Right ventricle myocardium inferior (tissue), 1 donor: ENCODE measurements at regions not wholly inside any gene's neighbourhood (a gene's known extent, or its start where the extent isn't known, plus 50 kb on each side); places are given as distances from the start of the nearest gene placed in this dataset.

Source experiments
- ATAC-seq: fragments of 200-7000 bp; cut with Tn5 transposase; one replicate; pipeline ENCODE4 v1.9.1; 2020; ENCODE audit warnings: mild to moderate bottlenecking, moderate library complexity
- DNase-seq: peaks from one replicate; pipeline ENCODE4 v3.0.0; 2021; ENCODE audit errors: missing footprints
- intact Hi-C: fragments of 100-400 bp; cut with DNase I; formaldehyde crosslinking; loops from one replicate; pipeline ENCODE4 v1.11.0; 2022
- donor health status: DM: no; HTN: yes; CAD: no; lungs with severe emphysema.

DNA sequence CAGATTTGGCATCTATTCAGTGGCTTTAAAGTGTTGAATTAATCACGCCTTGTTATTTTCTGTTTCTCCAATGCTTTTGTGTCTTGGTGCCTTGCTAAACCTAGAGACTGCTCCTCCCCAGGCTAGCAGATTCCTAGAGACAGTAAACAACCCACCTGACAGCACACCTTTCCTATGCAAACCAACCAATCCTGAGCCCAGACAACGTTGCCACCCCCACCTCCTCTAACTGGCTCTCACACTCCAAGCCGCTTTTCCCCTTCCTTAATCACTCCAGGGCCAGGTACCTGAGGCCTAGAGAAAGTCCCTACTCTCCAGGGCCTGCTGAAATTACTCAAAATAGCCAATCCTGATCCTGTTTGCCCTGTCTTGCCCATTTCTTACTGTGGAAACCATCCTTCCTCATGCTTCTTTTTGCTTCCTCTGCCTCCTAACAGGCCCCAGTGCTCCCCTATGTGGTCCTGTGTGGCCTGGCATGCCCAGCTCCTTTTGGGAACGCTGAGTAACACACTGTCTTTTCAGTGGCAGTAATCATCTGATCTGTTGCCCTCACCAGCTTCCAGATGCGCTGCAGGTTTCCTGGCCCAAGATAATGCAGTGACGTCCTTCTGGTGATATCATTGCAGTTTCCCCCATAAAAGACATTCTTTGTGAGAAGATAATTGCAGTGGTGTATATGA, 53.4 kb downstream of the GAS1 start:
- ATAC-seq (no peak), DNase-seq (no peak)
- intact Hi-C loops = no loop called here

DNA sequence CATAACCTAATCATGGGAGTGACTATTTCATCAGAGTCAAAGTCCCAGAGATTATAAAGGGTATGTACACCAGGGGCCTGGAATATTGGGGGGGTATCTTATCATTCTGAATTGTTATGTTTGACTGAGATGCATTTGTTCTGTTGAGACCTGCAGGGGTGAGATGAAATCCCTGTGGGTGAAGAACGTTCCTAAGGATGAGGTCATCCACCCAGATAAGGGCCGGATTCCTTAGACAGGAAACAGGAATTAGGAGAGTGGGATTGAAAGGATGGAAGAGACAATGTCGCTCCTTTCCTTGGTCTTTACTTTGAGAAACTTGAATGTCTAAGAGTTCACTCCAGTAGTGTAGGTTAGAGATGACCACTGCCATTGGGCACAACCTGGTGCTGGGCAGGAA, 54.7 kb downstream of the GAS1 start:
- intact Hi-C loops = no loop called here
- ATAC-seq = no peak
- DNase-seq = no peak

GRCh38 chr9:86891886-86892437, 55.3 kb downstream of the GAS1 start:
- intact Hi-C loops = no loop called here
- no peak for ATAC-seq
- no peak for DNase-seq

GRCh38 chr9:86891091-86891490, 56.2 kb downstream of the GAS1 start:
- ATAC-seq = no peak
- no peak for DNase-seq
- intact Hi-C loops = no loop called here

DNA sequence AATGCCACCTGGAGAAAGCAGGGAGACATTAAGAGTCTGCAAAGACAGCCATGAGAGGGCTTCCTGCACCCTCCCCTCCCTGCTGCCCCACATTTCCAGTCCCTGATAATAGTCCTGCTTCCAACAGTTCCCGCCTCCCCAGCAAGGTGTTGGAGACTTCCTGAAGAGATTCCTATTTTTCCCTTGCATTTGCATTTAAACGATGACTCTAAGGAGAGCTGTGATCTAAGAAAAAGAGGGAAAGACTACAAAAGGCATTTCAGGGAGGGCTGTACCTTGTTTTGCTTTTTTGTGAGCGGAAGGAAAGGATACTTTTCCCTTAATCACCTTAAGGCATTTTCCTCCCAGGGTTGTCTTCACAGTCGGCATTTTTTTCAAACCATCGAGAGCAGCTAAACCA, 62.1 kb downstream of the GAS1 start:
- intact Hi-C loops = no loop called here
- ATAC-seq = no peak
- no peak for DNase-seq

DNA sequence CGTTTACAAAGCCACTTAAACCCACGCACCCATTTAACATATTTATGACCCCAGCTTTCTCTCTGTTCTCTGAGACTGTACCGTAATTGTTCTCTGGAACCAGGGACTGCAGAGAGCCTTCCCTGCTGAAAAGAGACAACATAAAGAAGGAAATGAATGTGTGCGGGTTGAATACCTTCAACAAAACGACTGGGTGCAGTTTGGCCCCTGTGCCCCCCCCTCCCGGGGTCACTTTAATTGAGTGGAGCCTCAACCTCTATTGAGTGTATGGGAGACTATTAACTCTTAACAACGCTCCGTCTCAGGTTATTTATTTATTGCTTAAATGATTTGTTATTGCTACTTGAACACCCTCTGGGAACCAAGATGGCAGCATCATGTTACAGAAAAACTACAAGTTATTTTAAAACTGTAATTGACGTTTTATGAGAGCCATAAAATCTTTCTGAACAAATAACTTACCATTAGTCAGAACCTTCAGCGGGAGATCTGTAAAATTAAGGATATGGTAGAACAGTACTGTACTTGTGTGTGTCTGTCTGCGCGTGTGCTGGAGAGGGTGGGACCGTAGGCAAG, 70.6 kb downstream of the GAS1 start:
- intact Hi-C loops = no loop called here
- ATAC-seq = no peak
- no peak for DNase-seq

GRCh38 chr9:86868616-86869015, 78.7 kb downstream of the GAS1 start:
- ATAC-seq (no peak), DNase-seq (no peak)
- intact Hi-C loops = no loop called here

- ATAC-seq (no peak), DNase-seq (no peak)
- intact Hi-C loops = no loop called here
Observed at GRCh38 chr9:86867804-86868313, 79.4 kb downstream of the GAS1 start.

GRCh38 chr9:86865952-86866351, 81.4 kb downstream of the GAS1 start:
- intact Hi-C loops = no loop called here
- ATAC-seq = no peak
- no peak for DNase-seq

GRCh38 chr9:86860006-86860405, 87.3 kb downstream of the GAS1 start:
- DNase-seq (no peak), ATAC-seq (no peak)
- intact Hi-C loops = no loop called here

DNA sequence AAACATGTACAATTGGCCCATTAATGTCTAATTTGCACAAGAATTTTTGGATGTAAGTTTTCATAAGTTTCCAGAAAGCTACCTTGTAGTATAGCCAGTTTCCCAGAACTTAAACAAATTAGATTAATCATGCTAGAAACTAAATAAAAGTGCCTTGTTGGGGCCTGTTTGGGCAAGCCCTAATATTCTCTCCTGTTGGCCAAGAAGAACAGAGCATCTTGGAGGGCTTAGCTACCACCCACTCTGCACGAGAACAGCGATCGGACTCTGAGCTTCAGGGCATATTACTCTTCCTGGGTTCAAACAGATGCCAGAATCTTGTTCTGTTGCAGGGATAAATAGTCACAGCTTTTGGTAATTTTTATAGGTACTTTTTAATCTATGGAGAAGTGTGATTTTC, 88.2 kb downstream of the GAS1 start:
- ATAC-seq (no peak), DNase-seq (no peak)
- intact Hi-C loops = no loop called here

DNA sequence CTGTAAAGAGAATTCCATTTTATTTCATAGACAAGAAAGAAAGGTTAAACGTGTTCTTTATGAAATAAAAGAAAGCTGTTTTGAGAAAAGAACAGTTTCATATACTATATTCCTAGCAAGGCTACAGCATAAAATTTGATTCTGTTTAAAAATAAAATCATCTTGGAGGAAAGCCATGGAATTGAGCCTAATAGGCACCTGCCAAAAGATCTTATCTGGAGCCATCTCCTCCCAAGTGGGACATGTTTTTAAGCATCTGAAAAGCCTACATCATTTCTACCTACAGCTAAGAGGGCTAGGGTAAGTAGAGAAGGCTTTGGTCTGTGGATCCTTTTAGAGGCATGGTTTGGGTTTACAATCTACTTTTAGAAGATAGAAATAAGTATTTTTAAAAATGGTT, 89.3 kb downstream of the GAS1 start:
- intact Hi-C loops = no loop called here
- DNase-seq = no peak
- ATAC-seq = no peak

GRCh38 chr9:86856259-86856658, 91.0 kb downstream of the GAS1 start:
- no peak for DNase-seq
- intact Hi-C loops = no loop called here
- no peak for ATAC-seq

- intact Hi-C loops = no loop called here
- no peak for DNase-seq
- ATAC-seq = no peak
Observed at GRCh38 chr9:86854898-86855523, 92.3 kb downstream of the GAS1 start.

DNA sequence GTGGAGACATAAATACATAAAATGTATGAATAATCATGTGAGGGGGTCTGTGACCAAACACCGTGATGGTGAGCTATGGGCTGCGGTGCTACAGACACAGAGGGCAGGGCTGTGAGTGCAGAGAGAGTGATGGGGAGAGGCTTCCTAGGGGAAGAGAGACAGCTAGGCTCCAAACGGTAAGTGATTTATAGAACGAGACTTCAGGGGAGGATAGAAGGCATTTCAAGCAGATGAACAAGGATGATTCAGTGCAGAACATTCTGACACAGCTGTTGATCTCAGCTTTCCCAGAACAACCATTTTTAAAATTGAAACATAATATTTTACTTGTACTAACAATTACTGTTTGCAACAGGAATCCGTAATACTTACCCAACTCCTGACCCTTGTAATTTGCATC, 100.7 kb downstream of the GAS1 start:
- DNase-seq (no peak), ATAC-seq (no peak)
- intact Hi-C loops = no loop called here

GRCh38 chr9:86843206-86843605, 104.1 kb downstream of the GAS1 start:
- ATAC-seq (no peak), DNase-seq (no peak)
- intact Hi-C loops = no loop called here

DNA sequence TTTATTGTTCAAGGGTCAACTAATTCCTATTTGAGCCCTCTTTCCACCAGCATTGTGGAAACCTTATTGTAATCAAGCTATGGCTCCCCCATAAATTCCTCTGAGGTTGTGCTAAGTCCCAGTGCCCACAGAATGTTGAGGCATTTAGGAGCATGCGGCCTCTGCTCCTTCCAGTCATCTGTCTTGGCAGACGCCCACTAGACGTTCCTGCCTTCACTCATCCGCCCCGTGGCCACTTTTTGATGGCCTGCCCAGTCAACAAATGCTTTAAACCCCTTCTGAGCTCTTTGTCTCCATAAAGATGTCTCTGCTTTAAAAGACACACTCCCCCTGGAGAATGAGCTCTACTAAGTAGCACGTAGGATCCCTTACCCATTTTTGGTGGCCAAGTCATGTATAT, 104.7 kb downstream of the GAS1 start:
- ATAC-seq (no peak), DNase-seq (no peak)
- intact Hi-C loops = no loop called here

GRCh38 chr9:86839522-86839921, 107.8 kb downstream of the GAS1 start:
- ATAC-seq (peak; percentile 23), DNase-seq (no peak)
- intact Hi-C loops = loop anchor here (5.0 kb wide), 1 partner anchor 108 kb away; the partner anchor contains the start of gene GAS1

GRCh38 chr9:86838519-86839497, 108.5 kb downstream of the GAS1 start:
- ATAC-seq (peak; percentile 94), DNase-seq (peak; percentile 79)
- intact Hi-C loops = loop anchor here (5.0 kb wide), 1 partner anchor 108 kb away; the partner anchor contains the start of gene GAS1
